ENCODE measurements at regions not wholly inside any gene's neighbourhood (a gene's known extent, or its start where the extent isn't known, plus 50 kb on each side); places are given as distances from the start of the nearest gene placed in this dataset.

- no peak overlapping the region for H2AFZ ChIP-seq (ENCODE audit: low read depth, low read length, severe bottlenecking)
- H3K27me3 ChIP-seq (ENCODE audit: low read length), result no peaks in the 10 kb centered on the region
- no peaks in the 10 kb centered on the region for H3K79me2 ChIP-seq (ENCODE audit: insufficient read depth, low read length)
- no peaks in the 10 kb centered on the region for H3K36me3 ChIP-seq (ENCODE audit: low read length)
- no peaks in the 10 kb centered on the region for H4K20me1 ChIP-seq (ENCODE audit: low read depth, low read length)
- H3K27ac ChIP-seq (ENCODE audit: low read depth, low read length), result no peak overlapping the region
- H3F3A ChIP-seq (ENCODE audit: insufficient read depth), result no peaks in the 10 kb centered on the region
- no peak overlapping the region for H3K4me2 ChIP-seq (ENCODE audit: low read depth, low read length, poor library complexity, severe bottlenecking)
- TF ChIP-seq CTCF (IDR thresholded peaks at IDR 0.05; ENCODE audit: insufficient read depth, low read length, poor library complexity, severe bottlenecking) (no peak), EZH2phosphoT487 (conservative IDR thresholded peaks at IDR 0.05; ENCODE audit: low read length) (no peak)
- H3K9ac ChIP-seq (ENCODE audit: low read length), result no peak overlapping the region
- H3K9me2 ChIP-seq (replicated peaks; ENCODE audit: insufficient read depth, low read length), result no peaks in the 10 kb centered on the region
- H3K4me3 ChIP-seq (ENCODE audit: insufficient read depth, low read length, poor library complexity, severe bottlenecking), result no peak overlapping the region
- H3K9me3 ChIP-seq (ENCODE audit: insufficient read depth, low read length), result no peaks in the 10 kb centered on the region
Observed at GRCh38 chr13:89806594-89806993, 1540.9 kb upstream of the MIR17HG start.

- no peak for TF ChIP-seq EZH2phosphoT487 (conservative IDR thresholded peaks at IDR 0.05; ENCODE audit: low read length)
- H3K9me2 ChIP-seq (replicated peaks; ENCODE audit: insufficient read depth, low read length), result no peaks in the 10 kb centered on the region
- H4K20me1 ChIP-seq (ENCODE audit: low read depth, low read length), result no peaks in the 10 kb centered on the region
- no peak overlapping the region for H3K9ac ChIP-seq (ENCODE audit: low read length)
- no peaks in the 10 kb centered on the region for H3K9me3 ChIP-seq (ENCODE audit: insufficient read depth, low read length)
- H3K36me3 ChIP-seq (ENCODE audit: low read length), result no peaks in the 10 kb centered on the region
- H3K79me2 ChIP-seq (ENCODE audit: insufficient read depth, low read length), result no peaks in the 10 kb centered on the region
- no peaks in the 10 kb centered on the region for H3F3A ChIP-seq (ENCODE audit: insufficient read depth)
- H3K27me3 ChIP-seq (ENCODE audit: low read length), result no peaks in the 10 kb centered on the region
- H2AFZ ChIP-seq (ENCODE audit: low read depth, low read length, severe bottlenecking), result no peak overlapping the region
- no peak overlapping the region for H3K27ac ChIP-seq (ENCODE audit: low read depth, low read length)
- H3K4me3 ChIP-seq (ENCODE audit: insufficient read depth, low read length, poor library complexity, severe bottlenecking), result no peak overlapping the region
- H3K4me2 ChIP-seq (ENCODE audit: low read depth, low read length, poor library complexity, severe bottlenecking), result no peak overlapping the region
Observed at GRCh38 chr13:89812856-89813255, 1534.6 kb upstream of the MIR17HG start.

- TF ChIP-seq EZH2phosphoT487 (conservative IDR thresholded peaks at IDR 0.05; ENCODE audit: low read length) (no peak), CTCF (IDR thresholded peaks at IDR 0.05; ENCODE audit: insufficient read depth, low read length, poor library complexity, severe bottlenecking) (no peak)
- Histone ChIP-seq H3K27ac (ENCODE audit: low read depth, low read length) (no peak overlapping the region), H3K36me3 (ENCODE audit: low read length) (no peaks in the 10 kb centered on the region), H3K9me3 (ENCODE audit: insufficient read depth, low read length) (no peaks in the 10 kb centered on the region), H3K27me3 (ENCODE audit: low read length) (no peaks in the 10 kb centered on the region), H4K20me1 (ENCODE audit: low read depth, low read length) (no peaks in the 10 kb centered on the region), H3K4me3 (ENCODE audit: insufficient read depth, low read length, poor library complexity, severe bottlenecking) (no peak overlapping the region), H3K79me2 (ENCODE audit: insufficient read depth, low read length) (no peaks in the 10 kb centered on the region), H3K9me2 (replicated peaks; ENCODE audit: insufficient read depth, low read length) (no peaks in the 10 kb centered on the region), H3K4me2 (ENCODE audit: low read depth, low read length, poor library complexity, severe bottlenecking) (no peak overlapping the region), H2AFZ (ENCODE audit: low read depth, low read length, severe bottlenecking) (no peak overlapping the region), H3F3A (ENCODE audit: insufficient read depth) (no peaks in the 10 kb centered on the region), H3K9ac (ENCODE audit: low read length) (no peak overlapping the region)
Observed at GRCh38 chr13:89816404-89816803, 1531.1 kb upstream of the MIR17HG start.

DNA sequence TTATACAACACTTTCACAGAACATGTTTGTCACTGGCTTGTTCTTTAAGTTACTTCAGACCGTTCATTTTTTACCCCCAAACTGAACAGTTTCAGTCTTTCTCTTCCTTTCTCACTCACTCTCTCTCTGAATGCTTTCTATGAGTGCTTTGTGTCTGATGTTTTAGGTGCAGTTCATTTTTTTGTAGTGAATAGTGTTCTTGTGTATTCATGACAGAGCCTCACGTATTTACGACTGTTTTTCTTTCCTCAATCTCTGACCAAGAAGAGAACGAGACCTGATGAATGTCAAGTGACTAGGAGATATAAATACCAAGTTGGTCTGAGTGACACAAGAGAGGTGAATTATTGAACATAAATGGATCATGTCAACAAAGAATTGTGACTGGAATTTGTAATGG, 1525.0 kb upstream of the MIR17HG start:
- H3K9ac ChIP-seq (ENCODE audit: low read length), result no peak overlapping the region
- no peaks in the 10 kb centered on the region for H3K27me3 ChIP-seq (ENCODE audit: low read length)
- H3K79me2 ChIP-seq (ENCODE audit: insufficient read depth, low read length), result no peaks in the 10 kb centered on the region
- H3F3A ChIP-seq (ENCODE audit: insufficient read depth), result no peaks in the 10 kb centered on the region
- H3K9me2 ChIP-seq (replicated peaks; ENCODE audit: insufficient read depth, low read length), result no peaks in the 10 kb centered on the region
- no peaks in the 10 kb centered on the region for H4K20me1 ChIP-seq (ENCODE audit: low read depth, low read length)
- H3K9me3 ChIP-seq (ENCODE audit: insufficient read depth, low read length), result no peaks in the 10 kb centered on the region
- no peak overlapping the region for H2AFZ ChIP-seq (ENCODE audit: low read depth, low read length, severe bottlenecking)
- no peak overlapping the region for H3K4me3 ChIP-seq (ENCODE audit: insufficient read depth, low read length, poor library complexity, severe bottlenecking)
- H3K36me3 ChIP-seq (ENCODE audit: low read length), result no peaks in the 10 kb centered on the region
- no peak for TF ChIP-seq EZH2phosphoT487 (conservative IDR thresholded peaks at IDR 0.05; ENCODE audit: low read length)
- no peak for TF ChIP-seq CTCF (IDR thresholded peaks at IDR 0.05; ENCODE audit: insufficient read depth, low read length, poor library complexity, severe bottlenecking)
- no peak overlapping the region for H3K27ac ChIP-seq (ENCODE audit: low read depth, low read length)
- H3K4me2 ChIP-seq (ENCODE audit: low read depth, low read length, poor library complexity, severe bottlenecking), result no peak overlapping the region
